ENCODE measurements at regions not wholly inside any gene's neighbourhood (a gene's known extent, or its start where the extent isn't known, plus 50 kb on each side); places are given as distances from the start of the nearest gene placed in this dataset.

- DNase-seq (ENCODE audit: low spot score), result peak; percentile 27
These were observed 234.4 kb upstream of the TBL1XR1 start for GRCh38 chr3:177431525-177432176.

- no peak for DNase-seq (ENCODE audit: low spot score)
These were observed 238.0 kb upstream of the TBL1XR1 start for GRCh38 chr3:177435301-177435700.

- DNase-seq (ENCODE audit: low spot score), result no peak
These were observed 240.4 kb upstream of the TBL1XR1 start for GRCh38 chr3:177437513-177438337.

- no peak for DNase-seq (ENCODE audit: low spot score)
These were observed 241.4 kb upstream of the TBL1XR1 start for GRCh38 chr3:177438596-177439220.

- DNase-seq (ENCODE audit: low spot score), result no peak
These were observed 242.5 kb upstream of the TBL1XR1 start for GRCh38 chr3:177439694-177440269.

GRCh38 chr3:177440456-177441104 lies 243.3 kb upstream of the TBL1XR1 start:
- no peak for DNase-seq (ENCODE audit: low spot score)

- no peak for DNase-seq (ENCODE audit: low spot score)
These were observed 244.1 kb upstream of the TBL1XR1 start for GRCh38 chr3:177441276-177441812.

GRCh38 chr3:177441813-177442646 lies 244.7 kb upstream of the TBL1XR1 start:
- no peak for DNase-seq (ENCODE audit: low spot score)

GRCh38 chr3:177443469-177443868 lies 246.2 kb upstream of the TBL1XR1 start:
- no peak for DNase-seq (ENCODE audit: low spot score)

GRCh38 chr3:177444696-177445095 lies 247.4 kb upstream of the TBL1XR1 start:
- DNase-seq (ENCODE audit: low spot score), result no peak

GRCh38 chr3:177445549-177445948 lies 248.3 kb upstream of the TBL1XR1 start:
- no peak for DNase-seq (ENCODE audit: low spot score)

GRCh38 chr3:177446165-177446601 lies 248.9 kb upstream of the TBL1XR1 start:
- no peak for DNase-seq (ENCODE audit: low spot score)

GRCh38 chr3:177447938-177448337 lies 250.7 kb upstream of the TBL1XR1 start:
- DNase-seq (ENCODE audit: low spot score), result peak; percentile 60

- DNase-seq (ENCODE audit: low spot score), result no peak
These were observed 251.7 kb upstream of the TBL1XR1 start for GRCh38 chr3:177448987-177449359.

- DNase-seq (ENCODE audit: low spot score), result no peak
These were observed 252.2 kb upstream of the TBL1XR1 start for GRCh38 chr3:177449360-177450006.

- DNase-seq (ENCODE audit: low spot score), result no peak
These were observed 254.0 kb upstream of the TBL1XR1 start for GRCh38 chr3:177451301-177451750.

GRCh38 chr3:177451864-177452830 lies 254.9 kb upstream of the TBL1XR1 start:
- DNase-seq (ENCODE audit: low spot score), result no peak

GRCh38 chr3:177452831-177453450 lies 255.7 kb upstream of the TBL1XR1 start:
- DNase-seq (ENCODE audit: low spot score), result no peak

- DNase-seq (ENCODE audit: low spot score), result no peak
These were observed 256.2 kb upstream of the TBL1XR1 start for GRCh38 chr3:177453451-177453844.

Data from iPS-NIHi11 (cell line).